HEK293T (cell line): ENCODE measurements at regions not wholly inside any gene's neighbourhood (a gene's known extent, or its start where the extent isn't known, plus 50 kb on each side); places are given as distances from the start of the nearest gene placed in this dataset.
"Not testable (repeated sequence)": the region's sequence is repeated elsewhere in the genome, so short reads cannot be mapped to it uniquely, and the experiment has no call there.

ENCODE experiments used
- CTCF ChIA-PET: fragments of 350-600 bp; formaldehyde crosslinking; extraction: SDS; loops from one replicate; lab custom pipeline; 2021; ENCODE audit warnings: antibody characterized with exemption, inconsistent platforms; lab: Yijun Ruan, JAX
- POLR2A ChIA-PET: fragments of 350-600 bp; formaldehyde crosslinking; extraction: SDS; loops from one replicate; lab custom pipeline; 2020; ENCODE audit warnings: antibody characterized with exemption, inconsistent platforms; lab: Yijun Ruan, JAX
- DNase-seq: peaks from one replicate; pipeline ENCODE4 v3.0.0; 2012; ENCODE audit warnings: mixed read lengths; ENCODE audit errors: extremely low spot score
- ARNT ChIP-seq: fragments of 450-650 bp; IDR thresholded peaks from 2 replicates; pipeline ENCODE4 v1.6.1; 2017; ENCODE audit warnings: mild to moderate bottlenecking
- BHLHE40 ChIP-seq: fragments of 450-650 bp; IDR thresholded peaks from 2 replicates; pipeline ENCODE4 v1.6.1; 2016; ENCODE audit warnings: mild to moderate bottlenecking, moderate library complexity, borderline replicate concordance
- CTBP1 ChIP-seq: fragments of 450-650 bp; IDR thresholded peaks from 2 replicates; pipeline ENCODE4 v1.6.1; 2016; ENCODE audit warnings: borderline replicate concordance
- ELF4 ChIP-seq: fragments of 450-650 bp; IDR thresholded peaks from 2 replicates; pipeline ENCODE4 v1.6.1; 2017; ENCODE audit warnings: antibody characterized with exemption
- FOXA1 ChIP-seq: fragments of 450-650 bp; IDR thresholded peaks from 2 replicates; pipeline ENCODE4 v1.6.1; 2016; ENCODE audit warnings: mild to moderate bottlenecking
- FOXK2 ChIP-seq: fragments of 450-650 bp; IDR thresholded peaks from 2 replicates; pipeline ENCODE4 v1.6.1; 2016; ENCODE audit warnings: mild to moderate bottlenecking
- FOXM1 ChIP-seq: fragments of 450-650 bp; IDR thresholded peaks from 2 replicates; pipeline ENCODE4 v1.6.1; 2017; ENCODE audit warnings: mild to moderate bottlenecking, borderline replicate concordance
- HDGF ChIP-seq: fragments of 450-650 bp; IDR thresholded peaks from 2 replicates; pipeline ENCODE4 v1.6.1; 2017; ENCODE audit warnings: antibody characterized with exemption, borderline replicate concordance
- L3MBTL2 ChIP-seq: fragments of 450-650 bp; conservative IDR thresholded peaks from 2 replicates; pipeline ENCODE4 v1.6.1; 2016; ENCODE audit warnings: mild to moderate bottlenecking
- LEF1 ChIP-seq: fragments of 450-650 bp; IDR thresholded peaks from 2 replicates; pipeline ENCODE4 v1.6.1; 2017; ENCODE audit warnings: mild to moderate bottlenecking, borderline replicate concordance
- NFRKB ChIP-seq: fragments of 450-650 bp; IDR thresholded peaks from 2 replicates; pipeline ENCODE4 v1.6.1; 2016; ENCODE audit warnings: mild to moderate bottlenecking, moderate library complexity
- PKNOX1 ChIP-seq: fragments of 450-650 bp; IDR thresholded peaks from 2 replicates; pipeline ENCODE4 v1.6.1; 2016
- SP1 ChIP-seq: fragments of 450-650 bp; IDR thresholded peaks from 2 replicates; pipeline ENCODE4 v1.6.1; 2017
- SUZ12 ChIP-seq: fragments of 450-650 bp; IDR thresholded peaks from 2 replicates; pipeline ENCODE4 v1.6.1; 2016; ENCODE audit warnings: mild to moderate bottlenecking
- TARDBP ChIP-seq: fragments of 450-650 bp; IDR thresholded peaks from 2 replicates; pipeline ENCODE4 v1.6.1; 2016
- ZNF384 ChIP-seq: fragments of 450-650 bp; IDR thresholded peaks from 2 replicates; pipeline ENCODE4 v1.6.1; 2016

DNA sequence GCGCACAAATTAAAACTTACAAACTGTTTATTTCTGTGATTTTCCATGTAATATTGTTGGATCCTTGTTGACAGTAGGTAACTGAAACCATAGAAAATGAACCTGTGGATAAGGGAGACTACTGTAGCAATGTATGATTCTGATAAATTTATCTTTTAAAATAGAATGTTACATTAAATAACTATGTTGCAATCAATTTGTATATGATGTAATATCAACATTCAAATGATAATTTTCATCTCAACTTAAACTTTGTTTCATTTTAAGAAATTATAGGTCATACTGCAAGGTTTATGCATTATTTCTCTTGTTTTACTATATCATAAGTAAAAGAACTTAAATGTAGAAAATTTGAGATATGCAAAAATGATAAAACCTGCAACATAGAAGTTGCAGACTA, 718.0 kb upstream of the MBL2 start:
- ChIA-PET POLR2A (no interaction called here), CTCF (no interaction called here)
- TF ChIP-seq FOXA1 (no peak), ELF4 (no peak), SP1 (no peak), FOXM1 (no peak), ZNF384 (no peak), HDGF (no peak), PKNOX1 (no peak)
- no peak for DNase-seq

DNA sequence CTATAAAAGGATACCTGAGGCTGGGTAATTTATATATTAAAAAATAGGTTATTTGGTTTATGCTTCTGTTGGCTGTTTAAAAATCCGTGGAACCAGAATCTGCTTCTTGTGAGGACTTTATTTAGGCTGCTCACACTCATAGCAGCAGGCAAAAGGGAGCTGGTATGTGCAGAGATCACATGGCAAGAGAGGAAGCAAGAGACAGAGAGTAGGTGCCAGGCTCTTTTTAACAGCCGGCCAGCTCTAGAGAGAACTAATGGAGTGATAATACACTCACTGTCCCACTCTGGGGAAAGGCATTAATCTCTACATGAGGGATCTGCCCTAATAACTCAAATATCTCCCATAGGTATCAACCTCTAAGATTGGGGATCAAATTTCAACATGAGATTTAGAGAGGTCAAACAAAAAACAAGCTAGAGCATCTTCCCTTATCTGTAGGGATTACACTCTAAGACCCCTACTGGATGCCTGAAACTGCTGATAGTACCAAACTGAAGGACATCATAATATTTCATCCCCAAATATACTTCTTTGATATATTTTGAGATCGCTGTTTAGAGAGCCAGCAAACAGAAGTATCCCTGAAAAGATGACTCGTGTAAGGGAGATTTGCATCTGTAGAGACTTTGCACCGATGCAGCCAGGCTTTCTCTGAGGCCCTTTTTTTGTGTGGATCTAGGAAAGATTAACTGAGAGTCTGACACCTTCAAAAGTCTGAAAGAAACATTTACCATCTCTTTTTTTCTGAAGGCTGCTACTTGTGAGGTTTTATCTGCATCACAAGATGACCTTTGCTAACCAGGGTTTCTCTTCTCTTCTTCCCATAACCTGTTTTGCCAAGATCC, 717.0 kb upstream of the MBL2 start:
- CTCF ChIA-PET = interaction anchor here (0.6 kb wide), 1 partner anchor 179 kb away, joined by 3 read pairs; no protein-coding TSS in a partner anchor
- TF ChIP-seq LEF1 (no peak), CTBP1 (no peak), ARNT (no peak), FOXK2 (no peak), PKNOX1 (no peak), FOXM1 (no peak), NFRKB (no peak), FOXA1 (no peak), ZNF384 (no peak), TARDBP (no peak), ELF4 (no peak)
- no peak for DNase-seq
- POLR2A ChIA-PET = no interaction called here

DNA sequence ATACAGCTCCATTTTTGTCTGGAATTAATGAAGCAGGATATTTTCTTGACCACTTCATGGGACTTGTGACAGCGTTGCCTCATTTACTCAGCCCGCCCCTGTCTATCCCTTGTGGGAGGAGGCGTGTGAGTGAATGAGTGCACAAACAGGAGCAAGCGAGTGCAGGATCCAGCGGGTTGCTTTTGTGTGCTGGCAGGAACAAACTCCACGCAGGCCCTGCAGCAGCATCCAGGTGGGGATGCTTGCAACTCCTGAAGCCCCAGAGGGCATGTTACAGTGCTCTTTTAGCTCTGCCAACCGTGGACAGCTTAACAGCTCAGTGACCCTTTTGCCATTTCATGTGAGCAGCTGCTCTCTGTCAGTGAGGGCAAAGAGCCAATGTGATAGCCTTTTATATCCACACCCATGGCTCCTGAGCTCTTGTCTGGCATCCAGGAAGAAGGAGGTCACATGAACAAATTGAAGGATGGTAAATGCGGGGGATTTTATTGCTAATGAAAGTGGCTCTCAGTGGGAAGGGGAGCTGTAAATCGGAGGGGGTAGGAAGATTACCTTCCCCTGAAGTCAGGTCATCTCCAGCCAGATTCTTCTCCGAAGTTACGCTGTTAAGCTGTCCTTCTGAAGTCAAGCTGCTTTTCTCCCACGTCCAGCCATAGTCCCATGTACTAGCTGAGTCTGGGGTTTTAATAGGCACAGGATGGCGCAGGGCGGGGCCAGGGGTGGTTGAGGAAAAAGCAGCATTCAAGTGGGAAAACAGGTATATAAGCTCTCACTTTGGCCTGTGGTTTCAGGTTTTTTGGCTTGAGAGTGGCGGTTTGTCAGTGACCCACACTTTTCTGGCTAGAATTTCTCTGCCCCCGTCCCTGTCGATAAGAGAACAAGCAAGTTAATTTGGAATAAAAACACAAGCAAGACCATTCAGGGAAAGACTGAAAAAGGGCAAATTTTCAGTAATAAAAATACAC, 714.7 kb upstream of the MBL2 start:
- ChIA-PET CTCF (no interaction called here), POLR2A (no interaction called here)

GRCh38 chr10:53485422-53485821, 712.8 kb upstream of the MBL2 start:
- POLR2A ChIA-PET, CTCF ChIA-PET, DNase-seq: not testable (repeated sequence)

More for the DNA sequence above, 714.7 kb upstream of the MBL2 start:
- no peak for TF ChIP-seq SP1
- no peak for TF ChIP-seq NFRKB
- TF ChIP-seq CTBP1 = no peak
- no peak for TF ChIP-seq FOXA1
- TF ChIP-seq ELF4 = no peak
- TF ChIP-seq HDGF = no peak
- no peak for TF ChIP-seq ZNF384
- TF ChIP-seq ARNT = no peak
- TF ChIP-seq FOXM1 = no peak
- no peak for TF ChIP-seq LEF1
- no peak for TF ChIP-seq FOXK2
- no peak for TF ChIP-seq PKNOX1
- no peak for DNase-seq

- CTCF ChIA-PET = no interaction called here
- DNase-seq = no peak
- TF ChIP-seq ARNT (no peak), ELF4 (no peak), L3MBTL2 (no peak), FOXA1 (no peak), NFRKB (no peak), SUZ12 (no peak), TARDBP (no peak), HDGF (no peak), ZNF384 (no peak), LEF1 (no peak), BHLHE40 (no peak), SP1 (no peak)
- POLR2A ChIA-PET = no interaction called here
Measured at GRCh38 chr10:53479365-53479764, 706.8 kb upstream of the MBL2 start.

- no peak for TF ChIP-seq ZNF384
- no peak for TF ChIP-seq SP1
- TF ChIP-seq ARNT = no peak
- no peak for TF ChIP-seq L3MBTL2
- no peak for TF ChIP-seq SUZ12
- no peak for TF ChIP-seq ELF4
- TF ChIP-seq PKNOX1 = no peak
- no peak for TF ChIP-seq LEF1
- no peak for TF ChIP-seq FOXM1
- TF ChIP-seq FOXA1 = no peak
- no peak for TF ChIP-seq BHLHE40
- POLR2A ChIA-PET = no interaction called here
- CTCF ChIA-PET = interaction anchor here (0.6 kb wide), 2 partner anchors 697 to 1165 kb away, joined by 3 read pairs; no protein-coding TSS in a partner anchor
- DNase-seq = no peak
Measured at GRCh38 chr10:53477313-53477675, 704.7 kb upstream of the MBL2 start.
